HG02970 (cell line): ENCODE measurements at regions not wholly inside any gene's neighbourhood (a gene's known extent, or its start where the extent isn't known, plus 50 kb on each side); places are given as distances from the start of the nearest gene placed in this dataset.

Experiments used
- ATAC-seq: cut with Tn5 transposase; IDR thresholded peaks from one replicate; pipeline ENCODE4 v1.9.1; 2021; ENCODE audit warnings: mild to moderate bottlenecking, moderate library complexity, moderate number of reproducible peaks; ENCODE audit not compliant: unreplicated experiment, low FRiP score

DNA sequence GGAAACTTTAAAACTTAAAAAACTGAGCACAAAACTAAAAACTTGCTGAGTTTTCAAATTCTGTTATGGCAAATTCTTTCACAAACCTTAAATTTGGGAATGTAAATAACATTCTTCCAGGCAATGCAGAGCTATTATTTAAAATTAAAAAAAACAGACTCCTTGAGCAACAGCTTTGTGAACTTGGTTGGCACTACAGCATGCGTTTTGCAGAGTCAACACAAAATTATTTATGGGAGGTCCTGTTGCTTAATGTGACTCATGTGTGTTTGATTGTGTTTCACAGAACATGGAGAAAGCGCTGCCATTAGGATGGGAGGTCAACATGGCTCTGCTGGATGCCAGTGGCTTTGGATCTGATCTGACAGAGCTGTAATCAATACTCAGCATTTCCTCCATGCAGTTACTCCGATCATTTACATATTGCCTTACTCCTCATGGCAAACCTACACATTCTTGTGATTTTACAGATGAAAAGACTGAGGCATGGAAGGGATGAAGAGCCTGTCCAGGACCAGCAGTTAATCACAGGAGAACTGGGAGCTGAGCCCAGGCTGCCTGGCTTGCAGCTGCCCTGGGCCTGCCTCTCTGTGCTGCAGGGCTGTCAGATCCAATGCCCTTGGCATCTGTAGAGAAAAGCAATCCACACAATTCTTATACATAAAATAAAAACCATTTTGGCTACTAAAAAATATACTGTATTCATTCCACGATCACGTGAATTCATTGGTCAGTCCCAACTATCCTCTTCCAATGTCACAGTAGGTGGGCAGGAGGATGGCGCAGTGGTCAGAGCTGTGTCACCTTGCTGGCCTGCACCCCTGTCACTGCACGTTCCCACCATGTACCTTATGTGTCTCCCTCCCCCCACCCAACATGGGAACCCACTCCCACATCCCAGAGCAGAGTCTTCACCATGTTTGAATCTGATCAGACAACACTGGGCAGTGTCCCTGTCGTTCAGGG lies 200.9 kb downstream of the CXCL12 start:
- no peak for ATAC-seq

DNA sequence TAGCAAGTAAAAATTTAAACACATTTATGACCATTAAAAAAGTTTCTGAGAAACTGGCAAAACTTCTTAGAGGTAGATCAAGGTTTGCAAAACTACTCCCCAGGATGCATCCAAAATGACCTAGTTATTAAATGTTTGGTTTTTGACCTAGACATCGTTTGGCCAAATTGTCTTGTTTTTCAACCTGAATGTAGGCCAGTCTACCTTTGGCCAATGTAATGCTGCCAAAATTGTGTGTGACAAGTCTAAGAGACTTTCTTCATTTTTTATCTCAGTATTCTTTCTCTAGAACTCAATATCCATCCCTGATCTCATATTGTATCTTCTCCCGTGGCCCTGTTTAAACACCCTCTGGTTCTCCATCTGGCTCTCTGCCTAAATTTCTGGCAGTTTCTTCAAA lies 202.0 kb downstream of the CXCL12 start:
- ATAC-seq: no peak

DNA sequence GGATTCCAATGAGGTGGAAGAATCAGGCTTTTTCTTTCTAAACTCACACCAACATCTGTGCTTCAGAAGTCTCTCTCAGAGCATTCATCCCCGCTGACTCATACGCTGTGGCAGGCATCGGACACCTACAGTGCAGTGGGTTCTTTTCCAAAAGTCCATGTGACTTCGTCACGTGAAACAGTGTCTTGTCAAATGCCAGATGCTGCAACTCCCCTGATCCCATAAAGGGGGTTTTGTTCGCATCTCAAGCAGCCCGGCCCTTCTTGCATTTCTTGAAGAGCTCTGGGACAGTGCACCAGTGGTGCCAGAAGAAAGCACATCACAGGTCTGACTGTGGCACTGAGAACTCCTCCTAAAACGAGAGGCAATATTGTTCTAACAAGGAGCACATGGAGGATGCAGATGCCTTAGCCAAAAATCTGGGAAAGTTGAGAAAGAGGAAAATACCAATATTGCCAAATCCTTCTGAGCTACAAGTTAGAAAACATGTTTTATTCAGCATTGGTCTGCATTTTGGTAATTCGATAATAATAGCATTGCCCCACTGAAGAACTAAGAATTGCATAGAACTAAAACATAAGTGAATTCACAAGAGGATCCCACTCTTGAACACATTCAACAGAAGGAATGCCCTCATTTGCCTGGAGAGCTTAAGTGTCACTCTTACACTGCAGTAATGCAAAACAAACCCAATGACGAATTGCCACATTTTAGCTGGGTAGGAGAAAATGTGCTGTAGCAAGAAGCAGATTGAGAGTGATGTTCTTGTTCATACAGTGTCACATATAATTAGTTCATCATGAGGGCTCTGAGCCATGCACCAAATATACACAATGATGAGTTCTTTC lies 204.4 kb downstream of the CXCL12 start:
- no peak for ATAC-seq

- ATAC-seq: no peak
Measured at GRCh38 chr10:44178856-44179255, 206.0 kb downstream of the CXCL12 start.

DNA sequence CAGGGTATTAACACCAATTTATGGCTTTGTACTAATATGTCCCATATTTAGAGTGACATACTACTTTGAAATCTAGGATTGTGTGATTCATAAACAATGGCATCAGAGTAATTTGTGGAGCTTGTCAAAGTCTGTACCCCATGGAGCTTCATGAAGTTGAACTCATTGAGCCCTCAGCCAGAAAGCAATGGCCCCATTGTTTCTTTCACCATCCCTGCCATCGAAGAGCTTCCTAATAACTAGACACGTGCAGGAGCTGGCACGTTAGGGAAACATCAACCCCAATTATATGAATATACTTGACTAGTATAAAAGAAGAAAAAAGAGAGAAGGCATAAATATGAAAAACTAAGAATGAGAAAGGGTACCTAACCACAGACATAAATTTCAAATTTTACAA lies 206.6 kb downstream of the CXCL12 start:
- no peak for ATAC-seq

- no peak for ATAC-seq
Measured at GRCh38 chr10:44177610-44178009, 207.3 kb downstream of the CXCL12 start.

GRCh38 chr10:44176311-44176710 lies 208.6 kb downstream of the CXCL12 start:
- ATAC-seq: no peak

DNA sequence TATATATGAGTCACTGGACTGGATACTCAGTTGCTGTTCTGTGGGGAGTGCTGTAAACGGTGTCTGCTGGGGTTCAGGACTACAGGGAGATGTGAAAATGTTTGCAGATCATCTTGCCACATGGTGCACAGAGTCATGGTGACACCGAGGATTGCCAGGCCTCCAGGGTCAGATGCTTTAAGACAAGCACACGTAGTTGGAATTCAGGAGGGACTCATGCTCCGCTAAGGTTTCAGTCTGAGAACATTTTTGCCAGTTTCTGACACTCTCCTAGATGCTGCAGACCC lies 211.3 kb downstream of the CXCL12 start:
- no peak for ATAC-seq

DNA sequence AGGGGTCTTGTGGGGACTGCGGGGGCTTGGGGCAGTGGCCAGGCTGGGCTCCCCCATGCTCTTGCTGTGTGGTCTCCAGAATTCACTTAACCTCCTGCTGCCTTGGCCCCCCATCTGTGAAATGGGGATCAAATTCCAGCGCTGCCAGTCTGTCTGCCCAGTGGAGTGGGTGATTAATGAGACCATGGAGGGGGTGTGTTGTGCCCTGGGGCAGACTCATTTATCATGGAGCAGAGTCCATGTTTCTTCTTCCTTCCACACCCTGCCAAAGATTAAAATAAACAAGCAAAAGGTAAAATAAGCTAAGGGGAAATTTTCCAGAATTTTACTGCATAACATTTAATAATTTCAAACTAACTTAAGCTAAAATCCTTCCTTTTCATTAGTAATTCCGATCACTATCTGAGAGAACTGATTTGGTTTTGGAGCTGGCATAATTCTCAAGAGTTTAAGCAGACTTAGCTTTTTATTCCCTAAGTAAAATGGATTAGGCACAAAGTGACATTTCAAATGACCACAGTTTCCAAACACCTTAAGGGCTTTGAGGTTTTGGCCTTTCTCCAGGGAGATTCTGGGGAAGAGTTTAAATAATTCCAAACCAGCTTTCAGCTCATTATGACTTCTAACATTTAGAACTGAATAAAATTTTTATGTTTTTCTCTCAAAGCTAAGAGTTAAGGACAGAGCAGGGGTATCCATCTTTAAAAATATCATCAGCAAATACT lies 211.9 kb downstream of the CXCL12 start:
- no peak for ATAC-seq

DNA sequence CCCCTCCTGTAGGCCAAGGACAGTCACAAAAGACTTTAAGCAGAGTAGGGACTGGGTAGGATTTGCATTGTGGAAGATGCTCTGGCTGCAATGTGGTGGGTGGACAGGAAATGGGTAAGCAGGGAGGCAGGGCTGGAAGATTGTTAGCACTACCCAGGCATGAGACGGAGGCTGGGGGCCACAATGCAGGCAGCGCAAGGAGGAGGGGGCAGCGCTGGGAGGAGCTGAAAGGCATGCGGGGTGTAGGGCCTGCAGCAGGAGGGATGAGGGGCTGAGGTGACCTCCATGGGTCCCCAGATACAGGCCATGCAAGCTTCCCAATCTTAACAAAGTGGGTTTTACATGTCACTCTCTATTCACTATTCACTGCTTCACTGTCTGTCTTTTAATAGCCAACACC lies 213.1 kb downstream of the CXCL12 start:
- no peak for ATAC-seq

GRCh38 chr10:44168478-44168877 lies 216.4 kb downstream of the CXCL12 start:
- ATAC-seq: no peak

- ATAC-seq: no peak
Measured at GRCh38 chr10:44167752-44168151, 217.1 kb downstream of the CXCL12 start.

DNA sequence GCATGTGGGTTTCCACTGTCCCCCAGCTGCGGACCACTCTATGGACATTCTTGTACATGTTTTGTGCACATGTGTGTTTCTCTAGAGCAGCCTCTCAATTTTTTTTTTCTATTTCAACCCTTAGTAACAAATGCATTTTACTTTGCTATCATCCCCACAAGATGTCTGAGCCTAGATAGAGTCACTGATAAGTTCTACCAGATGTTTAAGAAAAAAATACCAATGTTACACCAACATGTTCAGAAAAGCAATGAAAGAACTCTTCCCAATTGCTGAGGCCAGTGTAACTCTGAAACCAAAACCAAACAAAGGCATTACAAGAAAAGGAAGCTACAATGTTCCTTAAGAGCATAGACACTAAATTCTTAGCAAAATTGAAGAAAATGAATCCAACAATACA lies 218.5 kb downstream of the CXCL12 start:
- no peak for ATAC-seq

GRCh38 chr10:44164251-44164956 lies 220.5 kb downstream of the CXCL12 start:
- ATAC-seq: no peak

DNA sequence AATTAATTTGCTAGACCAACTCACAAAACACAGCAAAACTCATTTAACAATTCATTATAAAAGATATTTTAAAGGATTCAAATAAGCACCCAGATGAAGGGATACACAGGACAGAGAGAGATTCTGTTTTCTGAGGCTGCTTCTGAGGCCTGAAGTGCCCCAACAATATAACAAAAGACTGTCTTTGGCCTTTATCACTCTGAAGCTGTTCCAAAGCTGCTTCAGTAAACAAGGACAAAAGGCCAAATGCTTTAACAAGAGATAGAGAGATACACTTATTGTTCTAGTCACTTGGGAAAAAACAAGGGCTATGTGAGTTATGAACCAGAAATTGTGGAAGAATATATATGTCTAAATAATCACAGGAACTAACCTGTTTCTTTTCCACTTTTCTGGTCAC lies 223.7 kb downstream of the CXCL12 start:
- ATAC-seq: no peak

DNA sequence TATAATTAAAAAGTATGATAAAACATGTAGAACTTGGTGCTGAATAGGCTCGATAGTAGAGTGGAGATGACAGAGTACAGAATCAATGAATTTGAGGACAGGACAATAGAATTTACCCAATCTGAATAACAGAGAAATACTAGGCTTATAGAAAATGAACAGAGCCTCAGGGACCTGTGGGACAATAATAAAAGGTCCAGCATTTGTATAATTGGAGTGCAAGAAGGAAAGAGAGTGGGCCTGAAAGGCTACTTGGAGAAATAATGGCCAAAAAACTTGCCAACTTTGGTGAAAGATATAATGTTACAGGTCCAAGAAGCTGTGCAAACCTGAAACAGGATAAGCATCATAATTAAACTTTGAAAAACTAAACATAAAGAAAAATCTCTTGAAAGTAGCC lies 227.3 kb downstream of the CXCL12 start:
- ATAC-seq: no peak

DNA sequence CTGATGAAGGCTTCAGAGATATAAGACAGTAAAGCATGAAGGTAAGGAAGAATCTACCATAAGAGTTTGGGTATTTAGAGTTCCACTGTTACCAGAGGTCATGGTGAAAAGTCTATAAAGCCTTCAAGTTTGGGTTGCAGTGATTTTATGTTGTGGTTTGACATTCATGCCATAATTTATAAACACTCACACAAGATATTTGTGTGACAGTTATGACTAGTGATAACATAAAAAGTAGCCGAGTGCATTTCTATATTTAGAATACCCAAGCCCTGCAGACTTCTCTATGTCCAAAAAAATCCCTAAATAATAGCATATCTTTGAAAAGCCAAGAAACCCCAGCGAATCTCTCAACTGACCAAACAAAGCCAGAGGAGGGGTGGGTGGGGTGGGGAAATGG lies 229.9 kb downstream of the CXCL12 start:
- no peak for ATAC-seq

DNA sequence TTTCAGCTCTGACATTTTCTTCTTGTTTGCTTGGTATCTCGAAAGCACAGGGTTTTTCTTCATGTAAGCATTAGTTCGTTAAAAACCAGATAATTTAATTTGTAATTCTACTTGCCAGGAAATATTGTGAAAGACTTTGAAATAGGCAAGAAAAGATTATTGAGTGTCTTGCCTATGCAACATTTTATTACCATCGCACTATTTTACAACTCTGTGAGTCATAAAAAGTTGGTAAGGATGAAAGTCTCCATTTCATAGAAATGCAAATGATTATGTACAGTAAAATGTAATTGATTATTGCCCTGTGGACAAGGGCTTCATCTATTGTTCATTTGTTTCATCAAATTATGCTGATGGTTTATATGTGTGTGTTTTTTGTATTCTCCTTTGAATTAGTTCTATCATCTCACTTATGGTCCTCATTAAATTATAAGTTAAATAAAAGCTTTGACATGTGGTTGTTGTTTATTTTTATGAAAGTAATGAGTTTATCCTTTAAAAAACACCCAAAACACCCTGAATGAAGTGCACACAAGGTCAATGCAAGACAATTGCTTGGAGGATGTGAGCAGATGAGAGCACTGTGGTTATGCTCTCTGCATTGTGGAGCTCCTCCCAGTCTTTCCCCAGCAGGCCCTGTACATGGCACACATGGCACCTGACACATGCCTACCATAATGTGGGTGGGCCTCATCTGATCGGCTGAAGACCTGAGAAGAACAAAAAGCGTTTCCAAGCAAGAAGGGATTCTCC lies 230.8 kb downstream of the CXCL12 start:
- no peak for ATAC-seq

DNA sequence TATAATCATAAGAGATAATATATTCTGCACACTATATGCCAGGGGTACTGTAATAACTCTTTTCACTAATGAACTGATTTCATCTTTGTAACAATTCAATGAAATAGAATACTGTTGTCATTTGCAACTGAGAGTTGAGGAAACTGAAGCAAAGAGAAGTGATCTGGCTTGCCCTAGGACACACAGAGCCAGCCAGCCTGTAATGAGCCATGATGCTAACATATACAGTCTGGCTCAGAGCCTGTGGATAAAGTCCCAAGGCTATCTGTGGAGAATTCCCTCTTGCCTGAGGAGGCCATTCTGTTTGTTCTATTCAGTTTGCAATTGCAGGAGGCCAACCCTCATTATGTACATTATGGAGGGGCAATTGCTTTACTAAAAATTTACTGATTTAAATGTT lies 241.3 kb downstream of the CXCL12 start:
- no peak for ATAC-seq
